ENCODE measurements at regions not wholly inside any gene's neighbourhood (a gene's known extent, or its start where the extent isn't known, plus 50 kb on each side); places are given as distances from the start of the nearest gene placed in this dataset.

- no peak for FAIRE-seq
- TF ChIP-seq TAF1 (IDR thresholded peaks at IDR 0.05; ENCODE audit: borderline replicate concordance, low read depth, low read length): no peak
- TF ChIP-seq POLR2AphosphoS5 (IDR thresholded peaks at IDR 0.05; ENCODE audit: low read depth, low read length): no peak
- TF ChIP-seq POLR2A (IDR thresholded peaks at IDR 0.05; ENCODE audit: low read depth, low read length): no peak
- no peak for DNase-seq (ENCODE audit: insufficient read length)
These were observed 127.7 kb upstream of the EPHA3 start for GRCh38 chr3:88979760-88980159.

- no peak for TF ChIP-seq POLR2AphosphoS5 (IDR thresholded peaks at IDR 0.05; ENCODE audit: low read depth, low read length)
- no peak for TF ChIP-seq POLR2A (IDR thresholded peaks at IDR 0.05; ENCODE audit: low read depth, low read length)
- no peak for TF ChIP-seq TAF1 (IDR thresholded peaks at IDR 0.05; ENCODE audit: borderline replicate concordance, low read depth, low read length)
- FAIRE-seq (no peak), DNase-seq (ENCODE audit: insufficient read length) (no peak)
These were observed 124.0 kb upstream of the EPHA3 start for GRCh38 chr3:88983458-88983857.

- FAIRE-seq: no peak
- no peak for TF ChIP-seq POLR2AphosphoS5 (IDR thresholded peaks at IDR 0.05; ENCODE audit: low read depth, low read length)
These were observed 123.2 kb upstream of the EPHA3 start for GRCh38 chr3:88984256-88984655.

GRCh38 chr3:88984832-88985231 lies 122.6 kb upstream of the EPHA3 start:
- FAIRE-seq: no peak
- TF ChIP-seq TAF1 (IDR thresholded peaks at IDR 0.05; ENCODE audit: borderline replicate concordance, low read depth, low read length) (no peak), POLR2AphosphoS5 (IDR thresholded peaks at IDR 0.05; ENCODE audit: low read depth, low read length) (no peak), POLR2A (IDR thresholded peaks at IDR 0.05; ENCODE audit: low read depth, low read length) (no peak)
- DNase-seq (ENCODE audit: insufficient read length): no peak

More at GRCh38 chr3:88984256-88984655, 123.2 kb upstream of the EPHA3 start:
- no peak for DNase-seq (ENCODE audit: insufficient read length)

- no peak for DNase-seq (ENCODE audit: insufficient read length)
- TF ChIP-seq POLR2A (IDR thresholded peaks at IDR 0.05; ENCODE audit: low read depth, low read length): no peak
- no peak for TF ChIP-seq POLR2AphosphoS5 (IDR thresholded peaks at IDR 0.05; ENCODE audit: low read depth, low read length)
- no peak for TF ChIP-seq TAF1 (IDR thresholded peaks at IDR 0.05; ENCODE audit: borderline replicate concordance, low read depth, low read length)
- FAIRE-seq: no peak
These were observed 121.9 kb upstream of the EPHA3 start for GRCh38 chr3:88985491-88985890.

GRCh38 chr3:88986834-88987233 lies 120.6 kb upstream of the EPHA3 start:
- no peak for DNase-seq (ENCODE audit: insufficient read length)
- FAIRE-seq: no peak
- no peak for TF ChIP-seq POLR2AphosphoS5 (IDR thresholded peaks at IDR 0.05; ENCODE audit: low read depth, low read length)
- TF ChIP-seq POLR2A (IDR thresholded peaks at IDR 0.05; ENCODE audit: low read depth, low read length): no peak
- TF ChIP-seq TAF1 (IDR thresholded peaks at IDR 0.05; ENCODE audit: borderline replicate concordance, low read depth, low read length): no peak

- no peak for TF ChIP-seq POLR2A (IDR thresholded peaks at IDR 0.05; ENCODE audit: low read depth, low read length)
- no peak for TF ChIP-seq TAF1 (IDR thresholded peaks at IDR 0.05; ENCODE audit: borderline replicate concordance, low read depth, low read length)
- no peak for TF ChIP-seq POLR2AphosphoS5 (IDR thresholded peaks at IDR 0.05; ENCODE audit: low read depth, low read length)
- DNase-seq (ENCODE audit: insufficient read length) (no peak), FAIRE-seq (no peak)
These were observed 119.6 kb upstream of the EPHA3 start for GRCh38 chr3:88987776-88988175.

- FAIRE-seq: no peak
- DNase-seq (ENCODE audit: insufficient read length): no peak
- TF ChIP-seq POLR2A (IDR thresholded peaks at IDR 0.05; ENCODE audit: low read depth, low read length) (no peak), POLR2AphosphoS5 (IDR thresholded peaks at IDR 0.05; ENCODE audit: low read depth, low read length) (no peak), TAF1 (IDR thresholded peaks at IDR 0.05; ENCODE audit: borderline replicate concordance, low read depth, low read length) (no peak)
These were observed 118.5 kb upstream of the EPHA3 start for GRCh38 chr3:88988906-88989305.

- FAIRE-seq (no peak), DNase-seq (ENCODE audit: insufficient read length) (no peak)
- TF ChIP-seq POLR2AphosphoS5 (IDR thresholded peaks at IDR 0.05; ENCODE audit: low read depth, low read length) (no peak), POLR2A (IDR thresholded peaks at IDR 0.05; ENCODE audit: low read depth, low read length) (no peak), TAF1 (IDR thresholded peaks at IDR 0.05; ENCODE audit: borderline replicate concordance, low read depth, low read length) (no peak)
These were observed 115.9 kb upstream of the EPHA3 start for GRCh38 chr3:88991496-88991895.

- no peak for DNase-seq (ENCODE audit: insufficient read length)
- TF ChIP-seq POLR2AphosphoS5 (IDR thresholded peaks at IDR 0.05; ENCODE audit: low read depth, low read length) (no peak), POLR2A (IDR thresholded peaks at IDR 0.05; ENCODE audit: low read depth, low read length) (no peak), TAF1 (IDR thresholded peaks at IDR 0.05; ENCODE audit: borderline replicate concordance, low read depth, low read length) (no peak)
- no peak for FAIRE-seq
These were observed 110.7 kb upstream of the EPHA3 start for GRCh38 chr3:88996691-88997090.

- TF ChIP-seq POLR2A (IDR thresholded peaks at IDR 0.05; ENCODE audit: low read depth, low read length): no peak
- TF ChIP-seq TAF1 (IDR thresholded peaks at IDR 0.05; ENCODE audit: borderline replicate concordance, low read depth, low read length): no peak
- no peak for TF ChIP-seq POLR2AphosphoS5 (IDR thresholded peaks at IDR 0.05; ENCODE audit: low read depth, low read length)
- no peak for DNase-seq (ENCODE audit: insufficient read length)
- FAIRE-seq: no peak
These were observed 110.2 kb upstream of the EPHA3 start for GRCh38 chr3:88997260-88997659.

GRCh38 chr3:89000886-89001285 lies 106.5 kb upstream of the EPHA3 start:
- TF ChIP-seq POLR2A (IDR thresholded peaks at IDR 0.05; ENCODE audit: low read depth, low read length) (no peak), POLR2AphosphoS5 (IDR thresholded peaks at IDR 0.05; ENCODE audit: low read depth, low read length) (no peak), TAF1 (IDR thresholded peaks at IDR 0.05; ENCODE audit: borderline replicate concordance, low read depth, low read length) (no peak)
- DNase-seq (ENCODE audit: insufficient read length) (no peak), FAIRE-seq (no peak)

GRCh38 chr3:89002191-89002590 lies 105.2 kb upstream of the EPHA3 start:
- TF ChIP-seq POLR2A (IDR thresholded peaks at IDR 0.05; ENCODE audit: low read depth, low read length) (no peak), TAF1 (IDR thresholded peaks at IDR 0.05; ENCODE audit: borderline replicate concordance, low read depth, low read length) (no peak), POLR2AphosphoS5 (IDR thresholded peaks at IDR 0.05; ENCODE audit: low read depth, low read length) (no peak)
- FAIRE-seq: no peak
- no peak for DNase-seq (ENCODE audit: insufficient read length)

Measured in GM12892 (cell line).